Hepatocyte (in vitro differentiated cells): ENCODE measurements at regions not wholly inside any gene's neighbourhood (a gene's known extent, or its start where the extent isn't known, plus 50 kb on each side); places are given as distances from the start of the nearest gene placed in this dataset.
A peak's percentile ranks its signal among the peaks of the same experiment; 100 is the strongest.

Source experiments
- DNase-seq: peaks from one replicate; pipeline ENCODE4 v3.0.0-alpha.2; 2016; ENCODE audit warnings: low spot score
- H2AFZ ChIP-seq: fragments of 200-600 bp; sonication (generic); 2 replicates; pipeline ENCODE4 v1.6.0; 2016; ENCODE audit warnings: antibody characterized with exemption, mild to moderate bottlenecking
- H3K27ac ChIP-seq: fragments of 200-600 bp; sonication (generic); 2 replicates; pipeline ENCODE4 v1.5.1; 2016; ENCODE audit warnings: mild to moderate bottlenecking
- H3K27me3 ChIP-seq: fragments of 200-600 bp; sonication (generic); 2 replicates; pipeline ENCODE4 v1.6.1; 2016
- H3K36me3 ChIP-seq: fragments of 200-600 bp; sonication (generic); replicated peaks from 2 replicates; pipeline ENCODE4 v1.5.1; 2016; ENCODE audit warnings: low read depth; ENCODE audit not compliant: insufficient read depth
- H3K4me1 ChIP-seq: fragments of 200-600 bp; sonication (generic); 2 replicates; pipeline ENCODE4 v1.5.1; 2016; ENCODE audit warnings: mild to moderate bottlenecking, moderate library complexity; ENCODE audit not compliant: insufficient read depth
- H3K4me2 ChIP-seq: fragments of 200-600 bp; sonication (generic); 2 replicates; pipeline ENCODE4 v1.6.0; 2016
- H3K4me3 ChIP-seq: fragments of 200-600 bp; sonication (generic); 2 replicates; pipeline ENCODE4 v1.5.1; 2016; ENCODE audit warnings: mild to moderate bottlenecking
- H3K79me2 ChIP-seq: fragments of 200-600 bp; sonication (generic); 2 replicates; pipeline ENCODE4 v1.6.0; 2017; ENCODE audit warnings: mild to moderate bottlenecking
- H3K9me2 ChIP-seq: fragments of 200-600 bp; sonication (generic); replicated peaks from 2 replicates; pipeline ENCODE4 v1.6.0; 2017; ENCODE audit warnings: mild to moderate bottlenecking; ENCODE audit not compliant: insufficient read depth
- H3K9me3 ChIP-seq: fragments of 200-600 bp; sonication (generic); 2 replicates; pipeline ENCODE4 v1.5.1; 2016; ENCODE audit warnings: low read depth, mild to moderate bottlenecking
- H4K20me1 ChIP-seq: fragments of 200-600 bp; sonication (generic); 2 replicates; pipeline ENCODE4 v1.6.0; 2016; ENCODE audit warnings: mild to moderate bottlenecking; ENCODE audit not compliant: insufficient read depth, poor library complexity, severe bottlenecking
- CTCF ChIP-seq: fragments of 200-600 bp; sonication (generic); IDR thresholded peaks from 2 replicates; pipeline ENCODE4 v1.5.1; 2016; ENCODE audit warnings: antibody characterized with exemption, mild to moderate bottlenecking; ENCODE audit not compliant: poor library complexity
- EZH2 ChIP-seq: fragments of 200-600 bp; sonication (generic); IDR thresholded peaks from 2 replicates; pipeline ENCODE4 v1.6.1; 2016; ENCODE audit warnings: antibody characterized with exemption, mild to moderate bottlenecking, borderline replicate concordance
- EZH2phosphoT487 ChIP-seq: fragments of 200-600 bp; sonication (generic); IDR thresholded peaks from one replicate; pipeline ENCODE4 v1.6.1; 2018; ENCODE audit warnings: antibody characterized with exemption, mild to moderate bottlenecking, low read depth, moderate library complexity; ENCODE audit not compliant: unreplicated experiment, severe bottlenecking
- WGBS: methylation state at CpG from one replicate; pipeline ENCODE4 v1.1.6; 2016; ENCODE audit warnings: low lambda C conversion rate; ENCODE audit errors: missing lambda C conversion rate; 5-methylcytosine and 5-hydroxymethylcytosine counted together

- DNase-seq = no peak
- Histone ChIP-seq H3K4me3 (no peak overlapping the region), H3K9me2 (no peaks in the 10 kb centered on the region), H3K36me3 (no peaks in the 10 kb centered on the region), H3K4me1 (peaks cover 5% of the 10 kb centered on the region), H3K9me3 (no peaks in the 10 kb centered on the region), H4K20me1 (no peaks in the 10 kb centered on the region), H3K27ac (no peak overlapping the region), H2AFZ (no peak overlapping the region), H3K27me3 (no peaks in the 10 kb centered on the region), H3K4me2 (no peak overlapping the region), H3K79me2 (no peaks in the 10 kb centered on the region)
- no peak for TF ChIP-seq EZH2
- no peak for TF ChIP-seq EZH2phosphoT487
- TF ChIP-seq CTCF = no peak
- WGBS = 92% methylated on average over 6 of the region's 6 CpGs
Measured at GRCh38 chr12:20268121-20268732, 100.1 kb upstream of the PDE3A start.

- no peak overlapping the region for H2AFZ ChIP-seq
- no peak overlapping the region for H3K4me2 ChIP-seq
- WGBS = 98% methylated on average over 4 of the region's 4 CpGs
- no peak overlapping the region for H3K27ac ChIP-seq
- H3K4me3 ChIP-seq = no peak overlapping the region
- no peaks in the 10 kb centered on the region for H4K20me1 ChIP-seq
- no peaks in the 10 kb centered on the region for H3K9me3 ChIP-seq
- no peaks in the 10 kb centered on the region for H3K9me2 ChIP-seq
- DNase-seq = no peak
- no peak for TF ChIP-seq EZH2phosphoT487
- TF ChIP-seq CTCF = no peak
- no peak for TF ChIP-seq EZH2
- H3K27me3 ChIP-seq = no peaks in the 10 kb centered on the region
- H3K79me2 ChIP-seq = no peaks in the 10 kb centered on the region
- H3K36me3 ChIP-seq = no peaks in the 10 kb centered on the region
- H3K4me1 ChIP-seq = no peaks in the 10 kb centered on the region
Measured at GRCh38 chr12:20268771-20269170, 99.6 kb upstream of the PDE3A start.

- Histone ChIP-seq H4K20me1 (no peaks in the 10 kb centered on the region), H3K36me3 (no peaks in the 10 kb centered on the region), H3K9me3 (no peaks in the 10 kb centered on the region), H3K9me2 (no peaks in the 10 kb centered on the region), H2AFZ (no peak overlapping the region), H3K4me2 (no peak overlapping the region), H3K27me3 (no peaks in the 10 kb centered on the region), H3K79me2 (no peaks in the 10 kb centered on the region), H3K4me3 (no peak overlapping the region), H3K27ac (no peak overlapping the region), H3K4me1 (no peaks in the 10 kb centered on the region)
- WGBS = 59% methylated on average over 5 of the region's 5 CpGs
- no peak for TF ChIP-seq CTCF
- no peak for TF ChIP-seq EZH2
- no peak for TF ChIP-seq EZH2phosphoT487
- DNase-seq = peak; percentile 4
Measured at GRCh38 chr12:20269337-20270067, 98.8 kb upstream of the PDE3A start.
